WTC11 (cell line): ENCODE measurements at regions not wholly inside any gene's neighbourhood (a gene's known extent, or its start where the extent isn't known, plus 50 kb on each side); places are given as distances from the start of the nearest gene placed in this dataset.

Experiments used
- ATF6 ChIP-seq: sonication (generic); formaldehyde crosslinking; IDR thresholded peaks from 2 replicates; pipeline ENCODE4 v1.8.1; 2023; ENCODE audit warnings: mild to moderate bottlenecking, missing genetic modification reagents
- E2F1 ChIP-seq: sonication (generic); formaldehyde crosslinking; IDR thresholded peaks from 2 replicates; pipeline ENCODE4 v1.8.0; 2022; ENCODE audit warnings: mild to moderate bottlenecking, missing genetic modification reagents
- NFYB ChIP-seq: sonication (generic); formaldehyde crosslinking; conservative IDR thresholded peaks from 2 replicates; pipeline ENCODE4 v1.8.0; 2022; ENCODE audit warnings: low read depth, missing genetic modification reagents
- NR1H2 ChIP-seq: sonication (generic); formaldehyde crosslinking; IDR thresholded peaks from 2 replicates; pipeline ENCODE4 v1.9.0; 2021; ENCODE audit warnings: mild to moderate bottlenecking, moderate library complexity, missing genetic modification reagents
- NR2C2 ChIP-seq: sonication (generic); formaldehyde crosslinking; IDR thresholded peaks from 2 replicates; pipeline ENCODE4 v1.8.0; 2022; ENCODE audit warnings: mild to moderate bottlenecking, missing genetic modification reagents
- NR3C1 ChIP-seq: sonication (generic); formaldehyde crosslinking; conservative IDR thresholded peaks from 2 replicates; pipeline ENCODE4 v1.8.1; 2023; ENCODE audit warnings: low read depth, mild to moderate bottlenecking, missing genetic modification reagents
- SP1 ChIP-seq: sonication (generic); formaldehyde crosslinking; conservative IDR thresholded peaks from 2 replicates; pipeline ENCODE4 v1.8.1; 2022; ENCODE audit warnings: missing genetic modification reagents
- ZNF263 ChIP-seq: sonication (generic); formaldehyde crosslinking; IDR thresholded peaks from 2 replicates; pipeline ENCODE4 v1.8.1; 2022; ENCODE audit warnings: low read depth, mild to moderate bottlenecking, moderate library complexity, missing genetic modification reagents
- ZNF532 ChIP-seq: fragments of 250-450 bp; sonication (Bioruptor Pico); IDR thresholded peaks from 2 replicates; pipeline ENCODE4 v1.9.0; 2021; ENCODE audit warnings: mild to moderate bottlenecking, borderline replicate concordance
- TF ChIP-seq, protein P1 (sequence below): fragments of 200-600 bp; IDR thresholded peaks from 2 replicates; pipeline ENCODE4 v1.8.0; 2022; ENCODE audit warnings: antibody characterized with exemption

GRCh38 chr7:52129278-52129677 is 812.7 kb upstream of the COBL start:
- TF ChIP-seq, protein P1, sequence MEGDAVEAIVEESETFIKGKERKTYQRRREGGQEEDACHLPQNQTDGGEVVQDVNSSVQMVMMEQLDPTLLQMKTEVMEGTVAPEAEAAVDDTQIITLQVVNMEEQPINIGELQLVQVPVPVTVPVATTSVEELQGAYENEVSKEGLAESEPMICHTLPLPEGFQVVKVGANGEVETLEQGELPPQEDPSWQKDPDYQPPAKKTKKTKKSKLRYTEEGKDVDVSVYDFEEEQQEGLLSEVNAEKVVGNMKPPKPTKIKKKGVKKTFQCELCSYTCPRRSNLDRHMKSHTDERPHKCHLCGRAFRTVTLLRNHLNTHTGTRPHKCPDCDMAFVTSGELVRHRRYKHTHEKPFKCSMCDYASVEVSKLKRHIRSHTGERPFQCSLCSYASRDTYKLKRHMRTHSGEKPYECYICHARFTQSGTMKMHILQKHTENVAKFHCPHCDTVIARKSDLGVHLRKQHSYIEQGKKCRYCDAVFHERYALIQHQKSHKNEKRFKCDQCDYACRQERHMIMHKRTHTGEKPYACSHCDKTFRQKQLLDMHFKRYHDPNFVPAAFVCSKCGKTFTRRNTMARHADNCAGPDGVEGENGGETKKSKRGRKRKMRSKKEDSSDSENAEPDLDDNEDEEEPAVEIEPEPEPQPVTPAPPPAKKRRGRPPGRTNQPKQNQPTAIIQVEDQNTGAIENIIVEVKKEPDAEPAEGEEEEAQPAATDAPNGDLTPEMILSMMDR, result no peak
- TF ChIP-seq ZNF263 (CRISPR knock-in tag), result no peak
- no peak for TF ChIP-seq NR3C1 (CRISPR knock-in tag)
- no peak for TF ChIP-seq ATF6 (CRISPR knock-in tag)
- no peak for TF ChIP-seq NFYB (CRISPR knock-in tag)
- TF ChIP-seq SP1 (CRISPR knock-in tag), result no peak
- no peak for TF ChIP-seq ZNF532 (CRISPR knock-in tag)
- no peak for TF ChIP-seq E2F1 (CRISPR knock-in tag)
- TF ChIP-seq NR2C2 (CRISPR knock-in tag), result no peak
- TF ChIP-seq NR1H2 (CRISPR knock-in tag), result no peak
